H9 (cell line): ENCODE measurements at regions not wholly inside any gene's neighbourhood (a gene's known extent, or its start where the extent isn't known, plus 50 kb on each side); places are given as distances from the start of the nearest gene placed in this dataset.
A peak's percentile ranks its signal among the peaks of the same experiment; 100 is the strongest.

Experiments
- DNase-seq: peaks from one replicate; pipeline ENCODE4 v3.0.0-alpha.2; 2017
- H2AFZ ChIP-seq: one replicate; pipeline ENCODE4 v1.6.1; 2013; ENCODE audit warnings: mild to moderate bottlenecking, low read length, control low read depth, moderate library complexity
- H2AK5ac ChIP-seq: 2 replicates; pipeline ENCODE4 v1.6.1; 2013; ENCODE audit warnings: low read length, control low read depth, mixed read lengths; ENCODE audit not compliant: insufficient read length
- H2BK120ac ChIP-seq: one replicate; pipeline ENCODE4 v1.6.1; 2013; ENCODE audit warnings: low read depth, mild to moderate bottlenecking, low read length, control low read depth, inconsistent platforms; ENCODE audit not compliant: poor library complexity, severe bottlenecking
- H2BK12ac ChIP-seq: 2 replicates; pipeline ENCODE4 v1.6.1; 2013; ENCODE audit warnings: low read length, control low read depth, mixed read lengths, low read depth; ENCODE audit not compliant: insufficient read length
- H2BK15ac ChIP-seq: 2 replicates; pipeline ENCODE4 v1.6.1; 2013; ENCODE audit warnings: low read depth, low read length, control low read depth
- H2BK20ac ChIP-seq: one replicate; pipeline ENCODE4 v1.6.1; 2013; ENCODE audit warnings: low read depth, mild to moderate bottlenecking, low read length, control low read depth, inconsistent platforms; ENCODE audit not compliant: poor library complexity, severe bottlenecking
- H2BK5ac ChIP-seq: 2 replicates; pipeline ENCODE4 v1.6.1; 2013; ENCODE audit warnings: low read length, control low read depth, mixed read lengths; ENCODE audit not compliant: insufficient read length
- H3K14ac ChIP-seq: 2 replicates; pipeline ENCODE4 v1.6.1; 2013; ENCODE audit warnings: low read length, control low read depth; ENCODE audit not compliant: insufficient read depth
- H3K18ac ChIP-seq: 2 replicates; pipeline ENCODE4 v1.6.1; 2013; ENCODE audit warnings: low read depth, mild to moderate bottlenecking, mixed read lengths, low read length, control low read depth; ENCODE audit not compliant: insufficient read length
- H3K23ac ChIP-seq: 2 replicates; pipeline ENCODE4 v1.6.1; 2013; ENCODE audit warnings: low read length, control low read depth, mixed read lengths, low read depth; ENCODE audit not compliant: insufficient read length
- H3K23me2 ChIP-seq: 2 replicates; pipeline ENCODE4 v1.6.1; 2013; ENCODE audit warnings: low read depth, mild to moderate bottlenecking, mixed read lengths, low read length, control low read depth; ENCODE audit not compliant: insufficient read length, poor library complexity, severe bottlenecking
- H3K27ac ChIP-seq: 2 replicates; pipeline ENCODE4 v1.5.1; 2013; ENCODE audit warnings: low read length, control low read depth, mixed read lengths, low read depth; ENCODE audit not compliant: insufficient read length
- H3K27me3 ChIP-seq: 2 replicates; pipeline ENCODE4 v1.6.1; 2013; ENCODE audit warnings: low read length, control low read depth, inconsistent platforms; ENCODE audit not compliant: insufficient read depth
- H3K4ac ChIP-seq: 2 replicates; pipeline ENCODE4 v1.6.1; 2013; ENCODE audit warnings: low read depth, mild to moderate bottlenecking, control low read depth, inconsistent platforms, low read length, moderate library complexity
- H3K4me1 ChIP-seq: 2 replicates; pipeline ENCODE4 v1.6.1; 2013; ENCODE audit warnings: low read length, control low read depth, inconsistent platforms; ENCODE audit not compliant: insufficient read depth
- H3K4me2 ChIP-seq: 2 replicates; pipeline ENCODE4 v1.6.1; 2013; ENCODE audit warnings: low read length, control low read depth, mixed read lengths; ENCODE audit not compliant: insufficient read length, insufficient read depth
- H3K56ac ChIP-seq: 2 replicates; pipeline ENCODE4 v1.6.1; 2013; ENCODE audit warnings: low read depth, mild to moderate bottlenecking, mixed read lengths, low read length, control low read depth; ENCODE audit not compliant: insufficient read length
- H3K79me1 ChIP-seq: 2 replicates; pipeline ENCODE4 v1.6.1; 2013; ENCODE audit warnings: low read depth, mild to moderate bottlenecking, moderate library complexity, low read length, control low read depth, inconsistent platforms; ENCODE audit not compliant: insufficient read depth, poor library complexity, severe bottlenecking
- H3K79me2 ChIP-seq: 2 replicates; pipeline ENCODE4 v1.6.1; 2013; ENCODE audit warnings: low read length, control low read depth, inconsistent platforms; ENCODE audit not compliant: insufficient read depth
- H3K9ac ChIP-seq: 2 replicates; pipeline ENCODE4 v1.6.1; 2013; ENCODE audit warnings: low read length, control low read depth, mixed read lengths; ENCODE audit not compliant: insufficient read length; ENCODE audit errors: extremely low read depth
- H3K9me3 ChIP-seq: one replicate; pipeline ENCODE4 v1.6.1; 2013; ENCODE audit warnings: low read depth, low read length, inconsistent platforms; ENCODE audit not compliant: control insufficient read depth
- H3T11ph ChIP-seq: one replicate; pipeline ENCODE4 v1.6.1; 2013; ENCODE audit warnings: mild to moderate bottlenecking, low read length, control low read depth, inconsistent platforms
- H4K20me1 ChIP-seq: one replicate; pipeline ENCODE4 v1.6.1; 2013; ENCODE audit not compliant: control insufficient read depth, insufficient read length, insufficient read depth
- H4K5ac ChIP-seq: 2 replicates; pipeline ENCODE4 v1.6.1; 2013; ENCODE audit warnings: low read depth, mild to moderate bottlenecking, mixed read lengths, low read length, control low read depth; ENCODE audit not compliant: insufficient read length
- H4K8ac ChIP-seq: replicated peaks from 2 replicates; pipeline ENCODE4 v1.6.1; 2013; ENCODE audit warnings: low read length, control low read depth, mixed read lengths, low read depth; ENCODE audit not compliant: insufficient read length
- H4K91ac ChIP-seq: 2 replicates; pipeline ENCODE4 v1.6.1; 2013; ENCODE audit warnings: low read depth, mild to moderate bottlenecking, moderate library complexity, mixed read lengths, low read length, control low read depth; ENCODE audit not compliant: insufficient read length
- H3K27ac Mint-ChIP-seq, 3 experiments: 2 replicates in 2 of 3; 3 replicates in 1 of 3; pipeline ENCODE4 v1.8.0; 2020 to 2021; ENCODE audit warnings: mixed read lengths in 3 of 3, mild to moderate bottlenecking in 1 of 3, moderate library complexity in 1 of 3
- H3K27me3 Mint-ChIP-seq: 2 replicates; pipeline ENCODE4 v1.8.0; 2021; ENCODE audit warnings: low read depth, mild to moderate bottlenecking, moderate library complexity, mixed read lengths
- H3K36me3 Mint-ChIP-seq, 3 experiments: 2 replicates in 2 of 3; 3 replicates in 1 of 3; pipeline ENCODE4 v1.8.0; 2020 to 2021; ENCODE audit warnings: low read depth in 3 of 3, mixed read lengths in 3 of 3; ENCODE audit not compliant: insufficient read depth in 1 of 3
- H3K4me1 Mint-ChIP-seq, 2 experiments: 2 replicates each; pipeline ENCODE4 v1.8.0; 2020; ENCODE audit warnings: mixed read lengths in 2 of 2
- H3K4me3 Mint-ChIP-seq, 2 experiments: 2 replicates in 1 of 2; 3 replicates in 1 of 2; pipeline ENCODE4 v1.8.0; 2020 to 2021; ENCODE audit warnings: mild to moderate bottlenecking in 2 of 2, mixed read lengths in 2 of 2, moderate library complexity in 1 of 2
- H3K9me3 Mint-ChIP-seq, 2 experiments: 2 replicates in 1 of 2; 3 replicates in 1 of 2; pipeline ENCODE4 v1.8.0; 2020; ENCODE audit warnings: mild to moderate bottlenecking in 2 of 2, mixed read lengths in 2 of 2, moderate library complexity in 1 of 2
- CTCF ChIP-seq: fragments of 200-600 bp; sonication (generic); conservative IDR thresholded peaks from 3 replicates; pipeline ENCODE4 v1.8.0; 2021; ENCODE audit warnings: antibody characterized with exemption, mild to moderate bottlenecking
- WGBS: extraction: QIAGEN DNeasy Blood & Tissue Kit; methylation state at CpG from one replicate; pipeline ENCODE4 v1.1.7; 2013; ENCODE audit warnings: missing lambda C conversion rate, low lambda C conversion rate, mixed read lengths; ENCODE audit not compliant: insufficient read length; ENCODE audit errors: extremely low coverage; 5-methylcytosine and 5-hydroxymethylcytosine counted together

GRCh38 chr5:89756955-89757354 is 652.6 kb downstream of the CETN3 start:
- no peaks in the 10 kb centered on the region for H3K27me3 Mint-ChIP-seq
- WGBS, result no CpG with 5 or more reads among the region's 5 CpGs
- no peak for DNase-seq

More at GRCh38 chr5:89756955-89757354, 652.6 kb downstream of the CETN3 start:
- Histone ChIP-seq H4K5ac (no peak overlapping the region), H3K9me3 (no peaks in the 10 kb centered on the region), H3K23me2 (no peaks in the 10 kb centered on the region), H4K20me1 (no peaks in the 10 kb centered on the region), H3K27me3 (no peaks in the 10 kb centered on the region), H3K23ac (no peak overlapping the region), H3K14ac (no peak overlapping the region), H2AFZ (no peak overlapping the region), H2BK20ac (no peak overlapping the region), H2BK120ac (no peak overlapping the region), H3T11ph (no peak overlapping the region), H3K4me2 (no peak overlapping the region), H2BK5ac (no peak overlapping the region), H3K79me2 (no peaks in the 10 kb centered on the region), H2AK5ac (no peak overlapping the region), H3K79me1 (no peaks in the 10 kb centered on the region), H2BK15ac (no peak overlapping the region), H3K56ac (no peak overlapping the region), H4K91ac (no peak overlapping the region), H4K8ac (no peak overlapping the region), H3K27ac (no peak overlapping the region), H2BK12ac (no peak overlapping the region), H3K9ac (no peak overlapping the region), H3K4me1 (no peaks in the 10 kb centered on the region), H3K18ac (no peak overlapping the region), H3K4ac (no peak overlapping the region)
- Mint-ChIP-seq H3K4me3 (no peak overlapping the region), H3K27ac (peak overlapping the region in 1 of 3 experiments; percentile 36; a peak in 3 of 7 replicates), H3K9me3 (no peaks in the 10 kb centered on the region), H3K4me1 (no peaks in the 10 kb centered on the region), H3K36me3 (no peaks in the 10 kb centered on the region)
- no peak for TF ChIP-seq CTCF
